ENCODE measurements at regions not wholly inside any gene's neighbourhood (a gene's known extent, or its start where the extent isn't known, plus 50 kb on each side); places are given as distances from the start of the nearest gene placed in this dataset.
"Not testable (repeated sequence)": the region's sequence is repeated elsewhere in the genome, so short reads cannot be mapped to it uniquely, and the experiment has no call there.

- H3K4me1 ChIP-seq: no peaks in the 10 kb centered on the region
- no peaks in the 10 kb centered on the region for H3K36me3 ChIP-seq
- 90 to 93% methylated on average over 3 of the region's 3 CpGs for WGBS, 2 donors
- no peaks in the 10 kb centered on the region for H3K27me3 ChIP-seq
- H3K9me3 ChIP-seq: no peaks in the 10 kb centered on the region
- no peak overlapping the region for H3K4me3 ChIP-seq
- H3K27ac ChIP-seq: no peak overlapping the region
- DNase-seq (no peak), ATAC-seq (ENCODE audit: low FRiP score in 2 of 2) (no peak)
- no peak for TF ChIP-seq CTCF (IDR thresholded peaks at IDR 0.05)
- no peak for TF ChIP-seq POLR2AphosphoS5 (IDR thresholded peaks at IDR 0.05)
- TF ChIP-seq EP300 (IDR thresholded peaks at IDR 0.05): no peak
- TF ChIP-seq POLR2A (IDR thresholded peaks at IDR 0.05): no peak
These were observed 57.8 kb upstream of the TPP2 start for GRCh38 chr13:102538938-102539337.

- DNase-seq: no peak
- Histone ChIP-seq H3K27me3 (no peaks in the 10 kb centered on the region), H3K9me3 (no peaks in the 10 kb centered on the region), H3K36me3 (no peaks in the 10 kb centered on the region), H3K4me3 (no peak overlapping the region), H3K4me1 (no peaks in the 10 kb centered on the region), H3K27ac (no peak overlapping the region)
- TF ChIP-seq POLR2AphosphoS5 (IDR thresholded peaks at IDR 0.05): no peak
- TF ChIP-seq CTCF (IDR thresholded peaks at IDR 0.05): no peak
- TF ChIP-seq POLR2A (IDR thresholded peaks at IDR 0.05): no peak
- TF ChIP-seq EP300 (IDR thresholded peaks at IDR 0.05): no peak
- 50 to 62% methylated on average over 5 to 8 of the region's 8 CpGs for WGBS, 2 donors
- no peak for ATAC-seq (ENCODE audit: low FRiP score in 2 of 2)
These were observed 59.9 kb upstream of the TPP2 start for GRCh38 chr13:102536695-102537485.

GRCh38 chr13:102536196-102536595 is 60.6 kb upstream of the TPP2 start:
- Histone ChIP-seq H3K36me3 (no peaks in the 10 kb centered on the region), H3K9me3 (no peaks in the 10 kb centered on the region), H3K27me3 (no peaks in the 10 kb centered on the region), H3K27ac (no peak overlapping the region), H3K4me1 (no peaks in the 10 kb centered on the region), H3K4me3 (no peak overlapping the region)
- ATAC-seq (ENCODE audit: low FRiP score in 2 of 2): no peak
- 83 to 91% methylated on average over 6 of the region's 6 CpGs for WGBS, 2 donors
- no peak for DNase-seq
- TF ChIP-seq CTCF (IDR thresholded peaks at IDR 0.05) (no peak), POLR2AphosphoS5 (IDR thresholded peaks at IDR 0.05) (no peak), EP300 (IDR thresholded peaks at IDR 0.05) (no peak), POLR2A (IDR thresholded peaks at IDR 0.05) (no peak)

GRCh38 chr13:102530751-102531150 is 66.0 kb upstream of the TPP2 start:
- no peaks in the 10 kb centered on the region for H3K27me3 ChIP-seq
- H3K9me3 ChIP-seq: no peaks in the 10 kb centered on the region
- no peaks in the 10 kb centered on the region for H3K36me3 ChIP-seq
- H3K4me1 ChIP-seq: no peaks in the 10 kb centered on the region
- ATAC-seq (ENCODE audit: low FRiP score in 2 of 2): no peak
- 63 to 76% methylated on average over 2 of the region's 2 CpGs for WGBS, 2 donors
- peak in 1 of 2 donors; percentile 71 for DNase-seq
- no peak overlapping the region for H3K4me3 ChIP-seq
- TF ChIP-seq CTCF (IDR thresholded peaks at IDR 0.05) (no peak), POLR2AphosphoS5 (IDR thresholded peaks at IDR 0.05) (no peak), EP300 (IDR thresholded peaks at IDR 0.05) (no peak), POLR2A (IDR thresholded peaks at IDR 0.05) (no peak)
- H3K27ac ChIP-seq: no peak overlapping the region

GRCh38 chr13:102522251-102522650 is 74.5 kb upstream of the TPP2 start:
- H3K4me3 ChIP-seq; ATAC-seq (ENCODE audit: low FRiP score in 2 of 2); H3K4me1 ChIP-seq; H3K9me3 ChIP-seq; H3K27me3 ChIP-seq; H3K27ac ChIP-seq; H3K36me3 ChIP-seq: not testable (repeated sequence)
- 83 to 86% methylated on average over 7 to 8 of the region's 8 CpGs for WGBS, 2 donors
- DNase-seq: peak in 1 of 2 donors; percentile 56

Data from upper lobe of left lung (tissue), 6 donors.